ENCODE measurements at regions not wholly inside any gene's neighbourhood (a gene's known extent, or its start where the extent isn't known, plus 50 kb on each side); places are given as distances from the start of the nearest gene placed in this dataset.

DNA sequence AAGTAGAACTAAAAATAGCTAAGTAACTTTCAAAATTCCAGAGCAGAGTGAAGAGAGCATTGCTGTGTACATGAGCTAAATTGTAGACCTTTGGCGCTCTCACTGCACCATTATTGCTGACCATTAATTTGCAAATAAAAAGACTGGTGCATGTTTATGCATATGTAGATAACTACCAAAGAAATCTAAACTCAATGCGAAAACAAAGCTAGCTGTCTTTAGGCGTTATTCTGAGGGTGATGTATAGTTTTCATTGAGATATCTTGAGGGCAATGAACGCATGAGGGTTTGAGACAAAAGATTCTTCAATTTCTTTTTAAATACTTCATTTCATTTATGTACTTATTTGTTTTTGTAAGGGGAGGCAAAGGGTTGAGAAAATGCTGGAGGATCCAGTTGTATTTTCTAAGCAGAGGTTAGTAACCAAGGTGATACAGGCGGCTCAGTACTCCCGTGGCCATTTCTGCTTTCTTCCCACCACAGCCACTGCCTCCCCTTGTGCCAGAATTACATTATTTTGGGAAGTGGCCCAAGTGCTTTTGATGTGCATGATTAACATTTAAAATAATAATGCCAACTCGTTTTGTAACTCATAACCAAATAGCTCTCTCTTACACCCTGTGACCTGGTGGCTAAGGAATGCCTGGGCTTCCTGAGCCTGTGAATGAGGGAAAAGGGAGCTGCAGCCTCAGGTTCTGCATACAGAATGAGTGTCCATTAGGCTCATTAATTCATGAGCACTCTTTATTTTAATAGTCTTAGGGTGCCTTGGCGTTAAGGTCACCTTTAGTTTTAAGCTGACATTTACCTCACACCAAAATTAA lies 797.8 kb upstream of the GYPC start:
- TF ChIP-seq, protein P1, sequence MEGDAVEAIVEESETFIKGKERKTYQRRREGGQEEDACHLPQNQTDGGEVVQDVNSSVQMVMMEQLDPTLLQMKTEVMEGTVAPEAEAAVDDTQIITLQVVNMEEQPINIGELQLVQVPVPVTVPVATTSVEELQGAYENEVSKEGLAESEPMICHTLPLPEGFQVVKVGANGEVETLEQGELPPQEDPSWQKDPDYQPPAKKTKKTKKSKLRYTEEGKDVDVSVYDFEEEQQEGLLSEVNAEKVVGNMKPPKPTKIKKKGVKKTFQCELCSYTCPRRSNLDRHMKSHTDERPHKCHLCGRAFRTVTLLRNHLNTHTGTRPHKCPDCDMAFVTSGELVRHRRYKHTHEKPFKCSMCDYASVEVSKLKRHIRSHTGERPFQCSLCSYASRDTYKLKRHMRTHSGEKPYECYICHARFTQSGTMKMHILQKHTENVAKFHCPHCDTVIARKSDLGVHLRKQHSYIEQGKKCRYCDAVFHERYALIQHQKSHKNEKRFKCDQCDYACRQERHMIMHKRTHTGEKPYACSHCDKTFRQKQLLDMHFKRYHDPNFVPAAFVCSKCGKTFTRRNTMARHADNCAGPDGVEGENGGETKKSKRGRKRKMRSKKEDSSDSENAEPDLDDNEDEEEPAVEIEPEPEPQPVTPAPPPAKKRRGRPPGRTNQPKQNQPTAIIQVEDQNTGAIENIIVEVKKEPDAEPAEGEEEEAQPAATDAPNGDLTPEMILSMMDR (IDR thresholded peaks at IDR 0.05; ENCODE audit: low read length) = no peak
- TF ChIP-seq EZH2 (IDR thresholded peaks at IDR 0.05; ENCODE audit: borderline replicate concordance, low read length) = no peak
